ENCODE measurements at regions not wholly inside any gene's neighbourhood (a gene's known extent, or its start where the extent isn't known, plus 50 kb on each side); places are given as distances from the start of the nearest gene placed in this dataset.
"Not testable (repeated sequence)": the region's sequence is repeated elsewhere in the genome, so short reads cannot be mapped to it uniquely, and the experiment has no call there.

DNA sequence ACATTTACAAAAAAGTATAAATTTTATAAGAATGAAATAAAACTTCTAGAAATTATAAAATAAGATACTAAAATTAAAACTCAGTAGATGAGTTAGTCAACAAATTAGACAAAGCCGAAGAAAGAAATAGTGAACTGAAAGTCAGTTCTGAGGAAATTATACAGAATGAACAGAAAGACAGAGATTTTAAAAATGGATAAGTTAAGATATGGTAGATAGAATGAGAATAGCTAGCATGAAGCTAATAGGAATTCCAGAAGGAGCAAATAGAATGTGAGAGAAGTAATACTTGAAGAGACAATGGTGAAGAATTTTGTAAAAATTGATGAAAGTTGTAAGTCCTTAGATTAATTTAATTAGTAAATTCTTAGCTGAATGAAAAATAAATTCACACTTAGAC lies 430.4 kb upstream of the RUNX1 start:
- H3K36me3 Mint-ChIP-seq, result peaks cover 8% of the 10 kb centered on the region
- H3K4me3 Mint-ChIP-seq, result no peak overlapping the region
- H3K27ac Mint-ChIP-seq, result no peak overlapping the region
- H3K27me3 Mint-ChIP-seq, result no peaks in the 10 kb centered on the region
- H3K9me3 Mint-ChIP-seq, result peaks cover 13% of the 10 kb centered on the region
- peaks cover 37% of the 10 kb centered on the region for H3K4me1 Mint-ChIP-seq

DNA sequence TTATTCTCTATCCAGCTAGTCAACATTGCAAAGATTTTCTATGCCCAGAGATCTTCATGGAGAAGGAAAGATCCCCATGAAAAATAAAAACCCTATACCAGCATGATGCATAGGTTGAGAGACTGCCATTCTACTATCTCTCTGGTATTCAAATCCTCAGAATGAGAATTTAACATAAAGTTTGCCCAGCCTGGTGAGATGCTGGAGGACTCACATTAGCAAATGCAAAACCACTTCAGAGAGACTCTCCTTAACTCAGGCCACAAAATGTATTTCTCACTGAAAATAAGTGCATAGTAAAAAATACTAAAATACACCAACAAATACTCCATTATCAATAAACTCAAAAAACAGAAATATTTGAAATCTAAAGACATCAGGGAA lies 430.0 kb upstream of the RUNX1 start:
- H3K27me3 Mint-ChIP-seq, result no peaks in the 10 kb centered on the region
- peaks cover 13% of the 10 kb centered on the region for H3K9me3 Mint-ChIP-seq
- peaks cover 37% of the 10 kb centered on the region for H3K4me1 Mint-ChIP-seq
- peaks cover 8% of the 10 kb centered on the region for H3K36me3 Mint-ChIP-seq
- no peak overlapping the region for H3K4me3 Mint-ChIP-seq
- H3K27ac Mint-ChIP-seq, result no peak overlapping the region

DNA sequence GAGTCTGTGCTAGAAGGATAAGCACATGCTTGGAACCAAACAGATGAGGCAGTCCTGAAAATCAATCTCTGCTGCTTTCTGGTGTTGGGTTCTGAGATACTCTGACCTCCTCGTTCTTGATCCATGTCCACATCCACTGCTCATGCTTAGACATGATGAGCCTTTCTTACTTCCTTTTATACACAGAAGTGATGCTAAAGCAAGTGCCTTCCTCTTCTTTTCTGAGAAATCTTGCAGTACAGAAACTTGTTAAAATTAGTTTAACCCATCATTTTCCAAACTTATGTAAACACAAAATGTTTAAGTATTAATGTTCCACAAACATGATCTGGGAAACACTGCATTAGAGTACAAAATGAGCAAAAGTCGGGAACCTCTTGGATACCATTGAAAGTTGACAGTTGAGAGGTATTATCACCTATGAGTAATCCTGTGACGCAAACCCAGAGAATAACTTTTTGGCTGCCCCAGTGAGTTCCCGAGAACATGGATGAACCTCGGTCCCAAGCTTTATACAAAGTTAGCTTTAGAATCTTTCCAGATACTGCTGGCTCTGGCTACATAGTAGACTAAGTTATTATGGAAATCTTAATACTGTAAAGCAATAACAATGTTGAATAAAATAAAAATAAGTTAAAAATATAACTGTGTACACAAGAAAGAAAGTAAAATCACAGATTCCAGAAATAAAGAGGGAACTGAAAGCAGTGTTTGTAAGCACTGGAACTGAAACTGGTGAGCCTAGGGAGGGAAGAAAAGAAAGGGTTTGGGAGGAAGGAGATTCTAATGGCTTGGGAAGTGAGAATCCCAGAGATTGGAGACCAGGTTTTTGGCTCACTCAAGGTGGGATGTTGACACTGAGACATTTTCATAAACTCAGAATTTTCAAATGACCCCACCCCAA lies 429.3 kb upstream of the RUNX1 start:
- Mint-ChIP-seq H3K9me3 (peaks cover 13% of the 10 kb centered on the region), H3K4me3 (no peak overlapping the region), H3K36me3 (peaks cover 8% of the 10 kb centered on the region), H3K4me1 (peaks cover 37% of the 10 kb centered on the region), H3K27me3 (no peaks in the 10 kb centered on the region), H3K27ac (no peak overlapping the region)

DNA sequence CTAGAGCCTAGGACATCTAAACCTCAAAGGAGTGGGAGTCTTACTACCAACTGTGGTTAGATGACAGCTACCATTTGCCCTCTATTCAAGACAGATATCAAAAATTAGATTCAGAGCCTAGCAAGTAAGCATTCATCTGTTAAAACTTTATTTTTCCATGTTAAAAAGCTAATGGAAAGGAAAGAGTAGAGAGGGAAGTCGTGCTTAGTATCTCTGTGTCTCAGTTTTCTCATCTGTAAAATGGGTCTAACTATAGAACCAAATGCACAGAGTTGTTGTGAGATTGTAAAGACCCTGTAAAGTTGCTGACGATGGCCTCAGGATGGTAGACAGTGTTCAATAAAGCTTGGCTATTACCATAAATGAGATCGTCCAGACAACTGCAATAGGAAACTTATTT lies 428.5 kb upstream of the RUNX1 start:
- no peaks in the 10 kb centered on the region for H3K27me3 Mint-ChIP-seq
- H3K4me3 Mint-ChIP-seq, result no peak overlapping the region
- H3K4me1 Mint-ChIP-seq, result peaks cover 37% of the 10 kb centered on the region
- H3K36me3 Mint-ChIP-seq, result peaks cover 8% of the 10 kb centered on the region
- H3K9me3 Mint-ChIP-seq, result peaks cover 13% of the 10 kb centered on the region
- H3K27ac Mint-ChIP-seq, result no peak overlapping the region

DNA sequence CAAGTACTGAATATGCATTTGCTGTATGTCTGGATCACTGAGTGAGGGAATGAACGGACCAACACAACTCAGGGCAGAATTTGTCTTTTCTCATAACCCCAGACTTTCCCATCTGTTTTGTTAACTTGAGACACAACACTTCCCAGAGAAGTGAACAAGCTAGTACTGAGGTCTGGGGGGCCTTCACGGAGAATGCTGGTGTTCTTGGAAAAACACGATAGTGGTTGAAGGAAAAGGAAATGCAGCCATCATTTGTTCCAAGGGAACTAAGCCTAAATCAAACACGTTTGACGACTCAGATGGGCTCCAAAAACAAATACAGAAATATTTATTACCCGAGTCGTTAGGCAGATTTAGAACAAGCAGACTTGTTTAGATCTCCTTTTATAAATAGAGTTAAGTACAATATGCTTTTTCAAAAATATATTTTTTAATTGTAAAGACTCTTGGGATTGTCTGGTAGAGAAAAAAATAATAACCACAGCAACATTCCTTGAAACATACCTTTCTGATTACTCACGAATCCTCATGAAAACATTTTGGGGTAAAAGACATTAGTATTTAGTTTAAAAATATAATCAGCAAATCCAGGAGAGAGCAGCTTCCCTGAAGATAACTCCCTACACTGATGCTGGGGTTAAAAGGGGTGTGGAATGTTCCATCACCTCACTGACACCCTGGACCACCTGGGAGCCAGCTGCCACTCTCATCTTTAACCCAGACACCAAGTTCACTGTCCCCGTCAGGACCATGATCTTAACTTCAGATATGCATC lies 427.7 kb upstream of the RUNX1 start:
- no peaks in the 10 kb centered on the region for H3K27me3 Mint-ChIP-seq
- H3K4me3 Mint-ChIP-seq, result peak overlapping the region; percentile 47
- peak overlapping the region; percentile 78 for H3K27ac Mint-ChIP-seq
- peaks cover 37% of the 10 kb centered on the region for H3K4me1 Mint-ChIP-seq
- H3K36me3 Mint-ChIP-seq, result peaks cover 8% of the 10 kb centered on the region
- peaks cover 13% of the 10 kb centered on the region for H3K9me3 Mint-ChIP-seq

DNA sequence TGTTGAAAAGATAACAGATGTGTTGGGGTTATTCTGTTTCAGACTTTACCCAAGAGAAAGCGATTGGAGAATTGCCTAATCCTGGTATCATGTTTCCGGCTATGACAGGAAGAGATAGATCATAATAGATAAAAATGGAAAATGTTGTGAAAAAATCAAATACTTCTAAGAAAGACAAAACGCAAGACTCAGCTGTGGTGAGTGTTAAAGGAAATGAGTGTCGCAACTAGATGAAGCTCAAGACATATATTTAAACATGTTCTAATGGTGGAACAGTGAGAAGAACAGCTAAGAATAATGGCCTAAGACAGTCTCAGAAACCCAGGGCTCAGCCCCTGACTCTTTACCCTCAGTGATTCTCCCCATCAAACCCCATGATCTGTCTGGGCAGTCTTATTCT lies 426.7 kb upstream of the RUNX1 start:
- Mint-ChIP-seq H3K9me3 (peaks cover 13% of the 10 kb centered on the region), H3K4me1 (peaks cover 37% of the 10 kb centered on the region), H3K27me3 (no peaks in the 10 kb centered on the region), H3K36me3 (peaks cover 8% of the 10 kb centered on the region), H3K27ac (peak overlapping the region; percentile 78), H3K4me3 (peak overlapping the region; percentile 47)

DNA sequence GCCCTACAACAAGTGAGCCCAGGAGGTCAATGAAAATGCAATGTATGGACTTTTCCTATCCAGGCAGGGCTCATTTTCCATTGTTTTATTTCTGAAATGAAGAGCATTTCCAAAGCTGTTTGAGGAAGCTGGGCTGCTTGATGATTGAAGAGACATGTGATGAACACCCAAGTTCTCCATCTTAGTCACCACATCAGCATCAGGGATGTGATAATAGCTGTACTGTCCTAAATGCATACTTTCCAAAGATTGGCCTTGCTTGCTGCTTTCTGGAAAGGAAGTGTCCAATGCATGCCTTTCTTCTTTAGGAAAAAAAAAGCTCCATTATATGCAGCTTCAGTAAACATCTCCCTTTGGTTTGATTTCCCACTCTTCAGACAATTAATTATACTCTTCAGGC lies 425.9 kb upstream of the RUNX1 start:
- H3K27ac Mint-ChIP-seq, result no peak overlapping the region
- H3K4me3 Mint-ChIP-seq, result no peak overlapping the region
- H3K36me3 Mint-ChIP-seq, result peaks cover 8% of the 10 kb centered on the region
- no peaks in the 10 kb centered on the region for H3K27me3 Mint-ChIP-seq
- H3K4me1 Mint-ChIP-seq, result peaks cover 37% of the 10 kb centered on the region
- peaks cover 12% of the 10 kb centered on the region for H3K9me3 Mint-ChIP-seq

DNA sequence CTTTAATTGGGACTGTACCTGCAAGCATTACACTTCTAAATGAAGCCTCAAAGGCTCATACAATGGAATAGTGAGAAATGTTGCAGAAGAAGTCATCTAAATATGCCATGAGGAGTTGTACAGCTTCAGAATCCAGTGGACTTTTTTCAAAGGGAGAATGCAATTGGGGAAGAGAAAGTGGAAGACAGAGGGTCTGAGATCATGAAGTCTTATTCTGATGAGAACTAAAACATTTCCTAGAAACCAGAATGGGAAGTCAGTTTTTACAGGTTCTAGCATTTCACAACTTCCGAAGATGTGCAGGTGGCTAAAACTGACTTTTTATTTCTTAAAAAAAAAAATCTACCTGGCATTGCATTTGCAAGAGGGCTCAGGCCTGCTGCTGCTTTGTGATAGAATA lies 424.4 kb upstream of the RUNX1 start:
- H3K27me3 Mint-ChIP-seq, result no peaks in the 10 kb centered on the region
- H3K4me1 Mint-ChIP-seq, result peaks cover 27% of the 10 kb centered on the region
- H3K27ac Mint-ChIP-seq, result no peak overlapping the region
- no peaks in the 10 kb centered on the region for H3K9me3 Mint-ChIP-seq
- no peak overlapping the region for H3K4me3 Mint-ChIP-seq
- H3K36me3 Mint-ChIP-seq, result no peaks in the 10 kb centered on the region

DNA sequence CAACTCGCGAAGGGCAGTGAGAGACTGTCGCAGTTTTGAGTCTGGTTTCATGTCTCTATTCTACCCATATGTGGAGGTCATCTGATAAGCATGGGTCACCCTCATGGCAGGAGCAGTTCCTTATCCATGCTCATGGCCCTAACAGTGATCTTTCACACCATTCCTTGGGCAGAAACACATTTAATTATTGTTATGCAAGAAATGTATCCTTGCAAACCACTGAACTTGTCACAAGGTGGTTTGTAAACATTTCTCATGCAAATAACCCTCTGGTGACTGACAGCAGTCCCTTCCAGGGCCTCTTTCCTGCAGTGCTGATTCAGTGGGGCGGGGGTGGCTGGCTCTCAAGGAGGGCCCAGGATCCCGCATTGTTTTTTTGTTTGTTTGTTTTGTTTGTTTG lies 421.4 kb upstream of the RUNX1 start:
- H3K27ac Mint-ChIP-seq, result no peak overlapping the region
- H3K9me3 Mint-ChIP-seq, result peaks cover 5% of the 10 kb centered on the region
- H3K4me3 Mint-ChIP-seq, result no peak overlapping the region
- peaks cover 2% of the 10 kb centered on the region for H3K4me1 Mint-ChIP-seq
- no peaks in the 10 kb centered on the region for H3K27me3 Mint-ChIP-seq
- peaks cover 2% of the 10 kb centered on the region for H3K36me3 Mint-ChIP-seq

DNA sequence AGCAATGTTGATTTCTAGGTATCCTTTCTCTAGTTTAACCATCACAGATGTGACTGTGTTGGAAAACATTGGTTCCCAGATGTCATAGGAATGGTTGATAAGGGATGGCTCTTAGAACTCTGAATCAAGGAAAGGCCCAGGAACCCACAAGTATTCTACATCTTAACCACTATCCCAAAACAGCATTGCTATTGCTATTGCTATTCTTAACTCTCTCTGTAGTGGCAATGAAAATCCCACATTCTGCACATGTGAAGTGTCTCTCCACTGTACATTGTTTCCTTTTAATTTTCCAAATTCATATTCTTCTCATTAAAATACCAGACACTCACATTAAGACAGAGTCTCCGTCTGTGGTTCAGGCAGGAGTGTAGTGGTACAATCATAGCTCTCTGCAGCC lies 420.4 kb upstream of the RUNX1 start:
- H3K27me3 Mint-ChIP-seq, result no peaks in the 10 kb centered on the region
- no peak overlapping the region for H3K4me3 Mint-ChIP-seq
- no peak overlapping the region for H3K27ac Mint-ChIP-seq
- peaks cover 2% of the 10 kb centered on the region for H3K36me3 Mint-ChIP-seq
- no peaks in the 10 kb centered on the region for H3K4me1 Mint-ChIP-seq
- H3K9me3 Mint-ChIP-seq, result peaks cover 5% of the 10 kb centered on the region

DNA sequence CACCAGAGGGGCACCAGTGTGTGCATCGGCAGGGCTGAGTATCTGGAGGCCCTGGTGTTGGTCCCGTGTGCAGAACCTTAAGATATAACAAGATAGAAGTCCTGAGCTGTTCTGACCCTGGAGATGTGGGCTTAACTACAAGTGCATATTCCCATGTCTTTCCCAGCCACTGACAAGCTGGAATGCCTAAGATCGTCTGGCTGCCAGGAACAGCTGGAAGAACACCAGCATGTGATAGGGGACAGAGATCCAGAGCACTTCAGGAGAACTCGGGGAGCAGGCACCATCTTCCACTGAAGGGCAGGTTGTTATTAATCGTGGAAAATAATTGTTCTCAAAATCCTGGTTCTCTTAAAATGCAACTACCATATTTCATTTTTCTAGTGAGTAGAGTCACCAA lies 419.9 kb upstream of the RUNX1 start:
- Mint-ChIP-seq H3K9me3 (peaks cover 5% of the 10 kb centered on the region), H3K36me3 (peaks cover 2% of the 10 kb centered on the region), H3K27me3 (no peaks in the 10 kb centered on the region), H3K27ac (no peak overlapping the region), H3K4me3 (no peak overlapping the region), H3K4me1 (no peaks in the 10 kb centered on the region)

DNA sequence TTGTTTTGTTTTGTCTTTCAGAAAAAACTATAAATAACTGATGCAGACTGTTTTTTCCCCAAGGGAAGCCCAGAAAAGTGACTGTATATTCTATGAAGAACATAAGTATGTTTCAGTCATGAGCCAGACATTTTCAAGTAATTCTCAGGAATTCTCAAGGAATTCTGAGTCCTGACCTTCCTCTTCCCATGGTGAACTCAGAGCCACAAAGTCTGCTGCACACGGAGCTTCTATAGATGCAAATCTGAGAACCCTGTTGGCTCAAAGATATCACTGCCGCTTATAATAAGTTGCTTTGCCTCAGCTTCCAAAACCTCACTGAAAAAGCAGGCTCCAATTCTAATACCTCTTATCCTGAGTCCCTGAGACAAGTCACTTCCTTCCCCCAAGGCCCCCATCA lies 418.5 kb upstream of the RUNX1 start:
- Mint-ChIP-seq H3K27me3 (no peaks in the 10 kb centered on the region), H3K4me3 (no peak overlapping the region), H3K36me3 (peaks cover 2% of the 10 kb centered on the region), H3K9me3 (peaks cover 5% of the 10 kb centered on the region), H3K27ac (no peak overlapping the region), H3K4me1 (no peaks in the 10 kb centered on the region)

DNA sequence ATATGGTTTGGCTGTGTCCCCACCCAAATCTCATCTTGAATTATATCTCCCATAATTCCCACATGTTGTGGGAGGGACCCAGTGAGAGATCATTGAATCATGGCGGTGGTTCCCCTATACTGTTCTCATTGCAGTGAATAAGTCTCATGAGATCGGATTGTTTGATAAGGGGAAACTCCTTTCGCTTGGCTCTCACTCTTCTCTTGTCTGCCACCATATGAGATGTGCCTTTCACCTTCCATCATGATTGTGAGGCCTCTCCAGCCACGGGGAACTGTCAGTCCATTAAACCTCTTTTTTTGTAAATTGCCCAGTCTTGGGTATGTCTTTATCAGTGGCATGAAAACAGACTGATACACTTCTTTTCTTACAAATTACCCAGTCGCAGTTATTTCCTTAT lies 417.6 kb upstream of the RUNX1 start:
- not testable (repeated sequence) for H3K27ac Mint-ChIP-seq, H3K27me3 Mint-ChIP-seq, H3K36me3 Mint-ChIP-seq, H3K4me1 Mint-ChIP-seq, H3K4me3 Mint-ChIP-seq, H3K9me3 Mint-ChIP-seq

DNA sequence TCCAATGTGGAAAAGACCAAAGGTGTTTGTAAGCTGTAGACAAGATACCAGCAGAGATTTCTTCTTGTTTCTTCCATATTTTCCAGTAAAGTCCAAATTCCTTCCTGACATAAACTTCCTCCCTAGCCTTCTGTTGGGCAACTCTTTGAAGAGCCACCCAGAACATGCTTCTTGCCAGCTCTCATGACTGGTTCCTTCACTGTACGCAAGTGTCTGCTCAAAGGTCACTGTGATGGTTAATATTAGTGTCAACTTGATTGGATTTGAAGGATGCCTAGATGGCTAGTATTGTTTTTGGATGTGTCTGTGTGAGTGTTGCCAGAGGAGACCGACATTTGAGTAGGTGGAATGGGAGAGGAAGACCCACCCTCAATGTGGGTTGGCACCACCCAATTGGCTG lies 416.6 kb upstream of the RUNX1 start:
- Mint-ChIP-seq H3K9me3 (peaks cover 5% of the 10 kb centered on the region), H3K27ac (peak overlapping the region; percentile 19), H3K27me3 (no peaks in the 10 kb centered on the region), H3K36me3 (peaks cover 2% of the 10 kb centered on the region), H3K4me3 (no peak overlapping the region), H3K4me1 (peaks cover 4% of the 10 kb centered on the region)

DNA sequence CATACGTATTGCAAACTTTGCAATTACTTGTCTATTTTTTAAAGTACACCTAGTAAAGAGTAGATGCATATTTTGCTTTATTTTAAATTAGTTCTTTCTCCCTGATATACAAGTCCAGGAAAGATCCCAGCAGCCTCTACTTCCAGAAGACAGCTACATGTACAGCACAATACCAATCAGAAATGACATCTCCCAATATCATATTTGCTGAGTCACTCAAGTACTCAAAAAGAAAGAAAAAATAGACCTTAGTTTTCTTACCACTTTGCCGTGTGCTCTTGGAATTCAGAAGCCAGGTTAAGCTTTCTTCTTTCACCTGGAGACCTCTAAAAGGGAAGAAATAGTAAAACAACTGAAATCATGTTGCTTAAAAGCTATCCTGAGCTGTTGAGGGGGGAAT lies 412.6 kb upstream of the RUNX1 start:
- Mint-ChIP-seq H3K4me3 (no peak overlapping the region), H3K27ac (no peak overlapping the region), H3K4me1 (peaks cover 7% of the 10 kb centered on the region)

DNA sequence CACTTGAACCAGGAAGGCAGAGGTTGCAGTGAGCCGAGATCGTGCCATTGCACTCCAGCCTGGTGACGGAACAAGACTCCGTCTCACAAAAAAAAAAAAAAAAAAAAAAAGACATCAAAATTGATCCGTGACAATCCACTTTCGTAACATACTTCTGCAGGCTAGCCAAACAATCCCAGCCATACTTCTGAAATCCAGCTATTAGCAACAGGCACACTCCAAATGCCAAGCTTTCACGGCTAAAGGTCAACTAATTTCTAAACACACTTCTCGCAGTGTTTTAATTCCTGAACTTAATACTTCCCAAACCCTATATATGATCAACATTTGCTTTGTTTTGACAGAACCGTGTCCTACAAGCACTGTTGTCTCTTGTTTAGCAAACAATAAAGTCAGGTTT lies 411.3 kb upstream of the RUNX1 start:
- no peak overlapping the region for H3K27ac Mint-ChIP-seq
- no peaks in the 10 kb centered on the region for H3K36me3 Mint-ChIP-seq
- H3K27me3 Mint-ChIP-seq, result no peaks in the 10 kb centered on the region
- H3K4me1 Mint-ChIP-seq, result peaks cover 7% of the 10 kb centered on the region
- no peaks in the 10 kb centered on the region for H3K9me3 Mint-ChIP-seq
- no peak overlapping the region for H3K4me3 Mint-ChIP-seq

More for the DNA sequence above, 412.6 kb upstream of the RUNX1 start:
- Mint-ChIP-seq H3K27me3 (no peaks in the 10 kb centered on the region), H3K9me3 (peaks cover 5% of the 10 kb centered on the region), H3K36me3 (peaks cover 2% of the 10 kb centered on the region)

All from activated naive CD4-positive, alpha-beta T cell treated with anti-CD3 and anti-CD28 coated beads, Interleukin-2, amount 50 U/mL, for 24 hours (primary cell).